ENCODE measurements at regions not wholly inside any gene's neighbourhood (a gene's known extent, or its start where the extent isn't known, plus 50 kb on each side); places are given as distances from the start of the nearest gene placed in this dataset.

DNA sequence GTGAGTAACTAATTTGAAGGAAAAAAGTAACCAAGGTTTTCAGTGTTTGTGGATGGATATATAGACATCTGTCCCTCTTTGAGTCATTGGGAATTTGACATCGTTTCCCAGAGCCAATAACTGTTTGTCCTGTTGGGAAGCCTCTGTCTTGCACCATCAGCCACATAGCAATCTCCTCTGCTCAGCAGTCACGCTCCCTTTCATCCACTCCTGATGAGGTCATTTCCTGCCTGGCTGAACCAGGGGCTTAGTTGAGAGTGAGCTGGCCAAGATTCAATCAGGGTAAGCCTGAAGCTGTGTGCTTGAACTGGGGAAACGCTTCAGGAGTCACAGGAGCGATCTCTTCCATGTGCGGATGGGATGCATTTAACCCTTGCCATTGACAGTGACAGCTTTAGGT lies 121.5 kb upstream of the FOXQ1 start:
- DNase-seq (ENCODE audit: low read depth), result no peak

DNA sequence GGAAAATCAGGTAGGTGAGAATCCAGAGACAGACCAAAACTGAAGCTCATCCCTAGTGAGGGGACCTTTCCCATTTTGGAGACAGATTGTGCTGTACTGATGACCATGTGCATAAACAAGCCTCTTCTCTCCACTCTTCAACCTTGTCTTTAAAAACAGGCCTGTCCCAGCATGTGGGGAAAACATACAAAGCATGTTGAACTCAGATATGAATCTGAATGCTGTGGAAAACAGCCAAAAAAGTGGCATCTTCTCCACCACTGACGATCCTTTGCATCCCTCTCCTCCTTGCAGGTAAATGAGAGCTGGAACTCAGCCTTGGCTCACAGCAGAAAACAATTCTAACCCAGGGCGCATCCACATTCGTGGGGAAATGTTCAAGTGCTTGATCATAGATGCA lies 123.7 kb upstream of the FOXQ1 start:
- no peak overlapping the region for H3K4me3 ChIP-seq (ENCODE audit: low read depth, low read length)
- TF ChIP-seq CTCF (IDR thresholded peaks at IDR 0.05; ENCODE audit: insufficient read depth, low read depth, low read length, missing control alignments), result no peak
- DNase-seq (ENCODE audit: low read depth), result no peak

More for the DNA sequence above, 121.5 kb upstream of the FOXQ1 start:
- H3K4me3 ChIP-seq (ENCODE audit: low read depth, low read length), result no peak overlapping the region
- TF ChIP-seq CTCF (IDR thresholded peaks at IDR 0.05; ENCODE audit: insufficient read depth, low read depth, low read length, missing control alignments), result no peak

DNA sequence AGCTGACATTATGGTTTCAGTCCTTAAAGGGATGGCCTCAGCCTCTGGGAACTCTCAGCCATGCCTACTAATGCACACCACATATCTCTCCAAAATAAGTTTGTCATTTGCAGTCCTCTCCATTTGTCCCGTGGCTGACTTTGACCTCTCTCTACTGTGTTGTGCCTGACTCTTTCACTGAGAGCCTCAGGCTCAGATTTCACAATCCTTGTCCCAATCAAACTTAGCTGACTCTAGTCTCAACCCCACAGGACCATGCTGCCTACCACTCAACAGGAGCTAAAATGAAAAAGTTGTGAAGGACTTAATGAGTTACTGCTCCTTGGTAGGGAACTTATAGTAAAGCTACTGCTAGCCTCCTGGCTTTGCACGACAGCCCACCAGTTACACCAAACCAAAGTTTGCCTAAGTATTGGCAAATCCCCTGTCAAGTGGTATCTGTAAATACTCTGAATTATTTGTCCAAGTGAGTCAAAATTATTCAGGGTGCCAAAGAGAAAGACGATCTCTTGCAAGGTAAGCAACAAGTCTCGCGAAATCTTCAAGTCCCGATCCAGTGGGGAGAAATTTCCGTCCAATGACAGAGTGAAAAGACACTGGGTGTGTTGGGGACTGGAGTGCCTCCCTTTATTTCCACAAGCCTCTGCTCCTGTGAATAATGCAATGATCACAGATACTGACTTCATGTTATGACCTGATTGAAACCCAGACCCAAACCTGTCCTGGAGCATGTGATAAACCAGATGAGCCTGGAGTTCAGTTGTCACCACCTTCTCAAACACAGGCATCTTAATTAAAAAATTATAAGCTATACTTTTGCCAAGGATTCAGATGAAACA lies 124.4 kb upstream of the FOXQ1 start:
- no peak for DNase-seq (ENCODE audit: low read depth)
- no peak for TF ChIP-seq CTCF (IDR thresholded peaks at IDR 0.05; ENCODE audit: insufficient read depth, low read depth, low read length, missing control alignments)
- H3K4me3 ChIP-seq (ENCODE audit: low read depth, low read length), result no peak overlapping the region

- TF ChIP-seq CTCF (IDR thresholded peaks at IDR 0.05; ENCODE audit: insufficient read depth, low read depth, low read length, missing control alignments), result no peak
- no peak overlapping the region for H3K4me3 ChIP-seq (ENCODE audit: low read depth, low read length)
- DNase-seq (ENCODE audit: low read depth), result no peak
These were observed 127.6 kb upstream of the FOXQ1 start for GRCh38 chr6:1184318-1184717.

DNA sequence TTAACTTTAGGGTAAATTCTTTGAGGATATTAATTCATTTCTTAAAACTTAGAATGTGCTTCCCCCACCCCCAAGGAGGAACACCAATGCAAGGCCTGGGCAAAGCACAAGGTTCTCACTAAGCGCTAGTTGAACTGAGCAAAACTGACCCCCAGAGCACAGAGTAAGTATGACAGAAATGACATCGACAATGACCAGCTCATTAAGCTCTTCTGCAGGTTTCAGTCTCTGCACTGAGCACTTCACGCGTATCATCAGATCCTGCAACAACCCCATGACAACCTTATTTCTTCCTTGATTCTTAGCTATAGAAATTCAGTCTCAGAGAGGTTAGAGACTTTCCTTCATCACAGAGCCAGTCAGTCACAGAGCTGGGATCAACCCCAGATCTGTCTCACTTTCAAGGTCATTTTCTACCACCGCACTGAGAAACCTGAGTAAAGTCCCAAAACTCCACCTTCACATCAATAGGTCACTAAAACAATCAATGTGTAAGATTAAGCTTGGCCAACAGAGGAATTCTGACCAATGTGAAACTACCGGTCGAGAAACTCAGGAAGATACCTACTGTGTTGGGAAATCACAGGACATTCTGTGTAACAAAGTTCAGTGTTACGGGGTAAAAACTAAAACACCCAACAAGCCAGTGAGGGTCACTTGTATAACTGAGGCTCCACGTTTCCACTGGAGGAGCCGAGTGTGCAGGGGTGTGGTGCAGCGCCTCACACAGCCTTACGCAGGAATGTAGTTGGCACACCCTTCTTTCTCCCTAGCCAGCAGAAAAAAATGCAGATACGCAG lies 129.0 kb upstream of the FOXQ1 start:
- H3K4me3 ChIP-seq (ENCODE audit: low read depth, low read length), result no peak overlapping the region
- no peak for TF ChIP-seq CTCF (IDR thresholded peaks at IDR 0.05; ENCODE audit: insufficient read depth, low read depth, low read length, missing control alignments)
- DNase-seq (ENCODE audit: low read depth), result no peak

DNA sequence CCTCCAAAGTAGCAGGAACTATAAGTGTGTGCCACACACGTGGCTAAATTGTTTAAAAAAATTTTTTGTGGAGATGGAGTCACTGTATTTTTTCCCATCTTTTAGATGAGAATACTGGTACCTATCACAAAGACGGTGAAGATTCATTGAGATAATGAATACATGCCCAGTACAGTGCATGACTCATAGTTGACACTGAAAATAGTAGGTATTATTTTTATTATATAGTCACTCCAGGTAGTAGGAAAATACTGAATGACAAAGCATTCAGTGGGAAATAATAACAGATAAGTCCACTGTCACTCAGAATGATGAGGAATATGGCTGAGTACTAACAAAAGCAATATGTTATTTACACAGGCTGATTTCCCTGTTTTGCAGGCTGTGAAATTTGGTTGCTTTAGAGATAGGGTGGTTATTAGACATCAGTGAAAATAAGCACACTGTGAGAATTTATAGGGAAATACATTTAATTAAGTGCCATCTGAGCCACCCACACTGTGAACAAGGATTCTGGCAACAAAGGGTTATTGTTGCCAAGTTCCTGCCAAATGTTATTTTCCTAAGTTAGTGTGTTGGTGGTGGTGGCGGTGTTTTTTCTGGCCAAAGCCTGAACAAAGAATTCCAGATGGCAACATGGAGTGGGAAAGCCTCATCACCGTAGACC lies 129.8 kb upstream of the FOXQ1 start:
- no peak overlapping the region for H3K4me3 ChIP-seq (ENCODE audit: low read depth, low read length)
- DNase-seq (ENCODE audit: low read depth), result no peak
- TF ChIP-seq CTCF (IDR thresholded peaks at IDR 0.05; ENCODE audit: insufficient read depth, low read depth, low read length, missing control alignments), result no peak
